Transverse colon (tissue), 4 donors: ENCODE measurements at regions not wholly inside any gene's neighbourhood (a gene's known extent, or its start where the extent isn't known, plus 50 kb on each side); places are given as distances from the start of the nearest gene placed in this dataset.
A peak's percentile ranks its signal among the peaks of the same experiment; 100 is the strongest.

Experiments
- DNase-seq: peaks from one replicate; pipeline ENCODE4 v3.0.0-alpha.2; 2019
- H3K27ac ChIP-seq, 4 donors: fragments of 200-600 bp; sonication (generic); 2 replicates each; pipeline ENCODE4 v1.5.1; 2016 to 2018; ENCODE audit warnings: inconsistent platforms in 4 of 4
- H3K27me3 ChIP-seq: fragments of 200-600 bp; sonication (generic); 2 replicates; pipeline ENCODE4 v1.5.1; 2017; ENCODE audit warnings: inconsistent platforms
- H3K36me3 ChIP-seq, 4 donors: fragments of 200-600 bp; sonication (generic); 2 replicates each; pipeline ENCODE4 v1.5.1; 2017 to 2019; ENCODE audit warnings: inconsistent platforms in 4 of 4
- H3K4me1 ChIP-seq, 4 donors: fragments of 200-600 bp; sonication (generic); 2 replicates each; pipeline ENCODE4 v1.5.1; 2017 to 2020; ENCODE audit warnings: inconsistent platforms in 4 of 4
- H3K4me3 ChIP-seq, 4 donors: fragments of 200-600 bp; sonication (generic); 1 replicate in 1 of 4; 2 replicates in 3 of 4; pipeline versions ENCODE4 v1.5.1 to v1.6.1; 2017 to 2019; ENCODE audit warnings: inconsistent platforms in 4 of 4
- H3K9me3 ChIP-seq, 2 donors: fragments of 200-600 bp; sonication (generic); 2 replicates each; pipeline ENCODE4 v1.5.1; 2017 to 2019; ENCODE audit warnings: inconsistent platforms in 2 of 2
- CTCF ChIP-seq, 5 experiments: fragments of 200-600 bp in 3 of 5; fragments of 450-650 bp in 2 of 5; sonication (generic) in 3 of 5; IDR thresholded peaks; 1 replicate in 2 of 5; 2 replicates in 3 of 5; pipeline ENCODE4 v1.5.1; 2016 to 2017; ENCODE audit warnings: antibody characterized with exemption in 5 of 5, inconsistent platforms in 3 of 5, mild to moderate bottlenecking in 2 of 5, moderate library complexity in 1 of 5
- EP300 ChIP-seq: sonication (generic); formaldehyde crosslinking; IDR thresholded peaks from one replicate; pipeline ENCODE4 v1.6.1; 2017; ENCODE audit warnings: antibody characterized with exemption, low read depth
- POLR2A ChIP-seq: fragments of 450-650 bp; IDR thresholded peaks from one replicate; pipeline ENCODE4 v1.6.1; 2016; ENCODE audit warnings: antibody characterized with exemption, mild to moderate bottlenecking, moderate library complexity
- POLR2AphosphoS5 ChIP-seq, 3 donors: sonication (generic); formaldehyde crosslinking; IDR thresholded peaks; one replicate each; pipeline ENCODE4 v1.6.1; 2016; ENCODE audit warnings: antibody characterized with exemption in 3 of 3
- WGBS, 2 donors: methylation state at CpG; one replicate each; pipeline ENCODE4 v1.1.5; 2018; ENCODE audit warnings: low coverage in 1 of 2; 5-methylcytosine and 5-hydroxymethylcytosine counted together
- in situ Hi-C, 4 donors: fragments of 200-750 bp; cut with MboI; loops; one replicate each; pipeline versions ENCODE4 v1.15.0 to v1.15.1; 2017; ENCODE audit warnings: low sequenced_read_pairs in 3 of 4, low pct_ligation_motif_present in 1 of 4, low pct_unique_long_range_greater_than_20kb in 1 of 4
- intact Hi-C: fragments of 100-400 bp; cut with DNase I; formaldehyde crosslinking; loops from one replicate; pipeline ENCODE4 v1.15.1; 2023; ENCODE audit warnings: low total_unique reads

GRCh38 chr15:47866446-47866845, 149.1 kb downstream of the SEMA6D start:
- Histone ChIP-seq H3K4me3 (no peak overlapping the region), H3K27me3 (no peaks in the 10 kb centered on the region), H3K36me3 (no peaks in the 10 kb centered on the region), H3K9me3 (no peaks in the 10 kb centered on the region), H3K27ac (no peak overlapping the region), H3K4me1 (no peaks in the 10 kb centered on the region)
- no peak for DNase-seq
- in situ Hi-C loops (no loop called here), intact Hi-C loops (no loop called here)
- WGBS, 2 donors: 75 to 77% methylated on average over 1 of the region's 1 CpG
- TF ChIP-seq EP300 (no peak), POLR2AphosphoS5 (IDR thresholded peaks at IDR 0.05) (no peak), CTCF (IDR thresholded peaks at IDR 0.05) (no peak), POLR2A (no peak)

- WGBS, 2 donors: 80 to 94% methylated on average over 1 of the region's 1 CpG
- no peak for TF ChIP-seq CTCF (IDR thresholded peaks at IDR 0.05)
- no peak for TF ChIP-seq POLR2A
- no peak for TF ChIP-seq EP300
- no peak for TF ChIP-seq POLR2AphosphoS5 (IDR thresholded peaks at IDR 0.05)
- Histone ChIP-seq H3K36me3 (no peaks in the 10 kb centered on the region), H3K4me1 (no peaks in the 10 kb centered on the region), H3K27me3 (no peaks in the 10 kb centered on the region), H3K4me3 (no peak overlapping the region), H3K27ac (no peak overlapping the region), H3K9me3 (no peaks in the 10 kb centered on the region)
- intact Hi-C loops (no loop called here), in situ Hi-C loops (no loop called here)
- DNase-seq: no peak
Observed at GRCh38 chr15:47870300-47870955, 153.1 kb downstream of the SEMA6D start.

- Histone ChIP-seq H3K27ac (no peak overlapping the region), H3K27me3 (no peaks in the 10 kb centered on the region), H3K4me1 (no peaks in the 10 kb centered on the region), H3K36me3 (no peaks in the 10 kb centered on the region), H3K4me3 (no peak overlapping the region), H3K9me3 (no peaks in the 10 kb centered on the region)
- no peak for TF ChIP-seq CTCF (IDR thresholded peaks at IDR 0.05)
- TF ChIP-seq EP300: no peak
- TF ChIP-seq POLR2AphosphoS5 (IDR thresholded peaks at IDR 0.05): no peak
- TF ChIP-seq POLR2A: no peak
- intact Hi-C loops (no loop called here), in situ Hi-C loops (no loop called here)
- no peak for DNase-seq
- WGBS, 2 donors: 71% methylated on average over 2 of the region's 2 CpGs; no CpG with 5 or more reads in 1 of the 2 donors
Observed at GRCh38 chr15:47870956-47871625, 153.8 kb downstream of the SEMA6D start.

GRCh38 chr15:47872208-47872607, 154.9 kb downstream of the SEMA6D start:
- intact Hi-C loops (no loop called here), in situ Hi-C loops (no loop called here)
- no peaks in the 10 kb centered on the region for H3K4me1 ChIP-seq
- no peaks in the 10 kb centered on the region for H3K27me3 ChIP-seq
- no peak for DNase-seq
- no peaks in the 10 kb centered on the region for H3K9me3 ChIP-seq
- no peaks in the 10 kb centered on the region for H3K36me3 ChIP-seq
- TF ChIP-seq CTCF (IDR thresholded peaks at IDR 0.05): no peak
- no peak for TF ChIP-seq POLR2A
- TF ChIP-seq POLR2AphosphoS5 (IDR thresholded peaks at IDR 0.05): no peak
- TF ChIP-seq EP300: no peak
- peak overlapping the region in 1 of 4 donors; percentile 30 for H3K27ac ChIP-seq
- no peak overlapping the region for H3K4me3 ChIP-seq
